Liver (tissue), 8 donors: ENCODE measurements at regions not wholly inside any gene's neighbourhood (a gene's known extent, or its start where the extent isn't known, plus 50 kb on each side); places are given as distances from the start of the nearest gene placed in this dataset.

ENCODE experiments used
- DNase-seq: peaks from one replicate; pipeline ENCODE4 v3.0.0-alpha.2; 2017; ENCODE audit warnings: low spot score
- H3K27ac ChIP-seq, 2 donors: one replicate each; pipeline ENCODE4 v1.7.0; 2013; ENCODE audit warnings: inconsistent platforms in 2 of 2, low read length in 2 of 2, control low read depth in 1 of 2, low read depth in 1 of 2, mild to moderate bottlenecking in 1 of 2
- H3K27me3 ChIP-seq, 4 donors: one replicate each; pipeline versions ENCODE4 v1.6.1 to v1.7.0; 2013; ENCODE audit warnings: low read length in 3 of 4, inconsistent platforms in 1 of 4, mild to moderate bottlenecking in 1 of 4, moderate library complexity in 1 of 4; ENCODE audit not compliant: control insufficient read depth in 4 of 4, insufficient read depth in 4 of 4
- H3K36me3 ChIP-seq, 4 donors: one replicate each; pipeline versions ENCODE4 v1.6.1 to v1.7.0; 2013; ENCODE audit warnings: low read length in 3 of 4, mild to moderate bottlenecking in 3 of 4, low read depth in 1 of 4, moderate library complexity in 1 of 4; ENCODE audit not compliant: control insufficient read depth in 4 of 4, insufficient read depth in 3 of 4
- H3K4me1 ChIP-seq, 4 donors: one replicate each; pipeline versions ENCODE4 v1.6.1 to v1.7.0; 2013; ENCODE audit warnings: low read length in 3 of 4, mild to moderate bottlenecking in 3 of 4, moderate library complexity in 1 of 4; ENCODE audit not compliant: control insufficient read depth in 4 of 4, insufficient read depth in 4 of 4
- H3K4me3 ChIP-seq, 3 donors: one replicate each; pipeline versions ENCODE4 v1.6.1 to v1.7.0; 2013; ENCODE audit warnings: low read length in 3 of 3, control low read depth in 1 of 3, low read depth in 1 of 3, mild to moderate bottlenecking in 1 of 3
- H3K9ac ChIP-seq, 2 donors: one replicate each; pipeline ENCODE4 v1.7.0; 2013; ENCODE audit warnings: low read length in 2 of 2, mild to moderate bottlenecking in 2 of 2, moderate library complexity in 2 of 2, control low read depth in 1 of 2, low read depth in 1 of 2
- H3K9me3 ChIP-seq, 4 donors: one replicate each; pipeline versions ENCODE4 v1.6.1 to v1.7.0; 2013; ENCODE audit warnings: low read length in 3 of 4; ENCODE audit not compliant: control insufficient read depth in 4 of 4
- CTCF ChIP-seq: fragments of 150-350 bp; IDR thresholded peaks from 2 replicates; pipeline ENCODE4 v1.5.1; 2017; ENCODE audit warnings: improper control_type of control experiment, low read depth, low read length; ENCODE audit not compliant: missing input control
- EGR1 ChIP-seq, 2 donors: IDR thresholded peaks; 2 replicates each; pipeline ENCODE4 v1.6.1; 2016 to 2018; ENCODE audit warnings: antibody characterized with exemption in 2 of 2, low read depth in 2 of 2
- GABPA ChIP-seq, 2 donors: IDR thresholded peaks in 1 of 2; conservative IDR thresholded peaks in 1 of 2; 2 replicates each; pipeline ENCODE4 v1.6.1; 2016; ENCODE audit warnings: antibody characterized with exemption in 2 of 2, mild to moderate bottlenecking in 1 of 2, moderate library complexity in 1 of 2
- HNF4A ChIP-seq, 2 donors: conservative IDR thresholded peaks; 2 replicates each; pipeline ENCODE4 v1.6.1; 2016; ENCODE audit warnings: antibody characterized with exemption in 2 of 2, mild to moderate bottlenecking in 2 of 2
- JUND ChIP-seq, 2 donors: IDR thresholded peaks; 2 replicates each; pipeline ENCODE4 v1.6.1; 2016; ENCODE audit warnings: antibody characterized with exemption in 2 of 2
- MAX ChIP-seq: IDR thresholded peaks from 2 replicates; pipeline ENCODE4 v1.6.1; 2016; ENCODE audit warnings: antibody characterized with exemption
- NR2F2 ChIP-seq: IDR thresholded peaks from 2 replicates; pipeline ENCODE4 v1.6.1; 2016; ENCODE audit warnings: antibody characterized with exemption
- RAD21 ChIP-seq, 2 donors: IDR thresholded peaks; 2 replicates each; pipeline ENCODE4 v1.6.1; 2016; ENCODE audit warnings: antibody characterized with exemption in 2 of 2, mild to moderate bottlenecking in 2 of 2
- REST ChIP-seq: IDR thresholded peaks from 2 replicates; pipeline ENCODE4 v1.6.1; 2016; ENCODE audit warnings: antibody characterized with exemption, mild to moderate bottlenecking
- RXRA ChIP-seq, 2 donors: IDR thresholded peaks; 2 replicates each; pipeline ENCODE4 v1.6.1; 2017 to 2018; ENCODE audit warnings: antibody characterized with exemption in 2 of 2, mild to moderate bottlenecking in 1 of 2
- SP1 ChIP-seq: IDR thresholded peaks from 2 replicates; pipeline ENCODE4 v1.6.1; 2018; ENCODE audit warnings: antibody characterized with exemption, mild to moderate bottlenecking
- TAF1 ChIP-seq: conservative IDR thresholded peaks from 2 replicates; pipeline ENCODE4 v1.6.1; 2016; ENCODE audit warnings: antibody characterized with exemption, mild to moderate bottlenecking
- YY1 ChIP-seq: IDR thresholded peaks from 2 replicates; pipeline ENCODE4 v1.6.1; 2016; ENCODE audit warnings: antibody characterized with exemption, mild to moderate bottlenecking
- ZBTB33 ChIP-seq: IDR thresholded peaks from 2 replicates; pipeline ENCODE4 v1.6.1; 2016; ENCODE audit warnings: antibody characterized with exemption
- WGBS: extraction: QIAGEN DNeasy Blood & Tissue Kit; methylation state at CpG from one replicate; pipeline ENCODE4 v1.1.7; 2013; 5-methylcytosine and 5-hydroxymethylcytosine counted together
- donor health status: healthy.
- donor health status: healthy.
- donor health status: healthy.
- donor health status: healthy.
- donor health status: healthy.

- Histone ChIP-seq H3K27ac (no peak overlapping the region), H3K4me1 (no peaks in the 10 kb centered on the region), H3K36me3 (no peaks in the 10 kb centered on the region), H3K9me3 (no peaks in the 10 kb centered on the region), H3K4me3 (no peak overlapping the region), H3K9ac (no peak overlapping the region), H3K27me3 (peaks cover 0 to 6% (median 1%) of the 10 kb centered on the region in 4 donors)
- no peak for DNase-seq
- WGBS = 50% methylated on average over 5 of the region's 5 CpGs
- TF ChIP-seq EGR1 (IDR thresholded peaks at IDR 0.05; ENCODE audit: low read depth in 2 of 2) (no peak), NR2F2 (no peak)
Measured at GRCh38 chr18:77716282-77716681, 466.6 kb downstream of the GALR1 start.

GRCh38 chr18:77733292-77733903 lies 483.8 kb downstream of the GALR1 start:
- DNase-seq = no peak
- 82% methylated on average over 19 of the region's 19 CpGs for WGBS
- no peak overlapping the region for H3K27ac ChIP-seq
- no peak overlapping the region for H3K4me3 ChIP-seq
- no peaks in the 10 kb centered on the region for H3K36me3 ChIP-seq
- H3K9me3 ChIP-seq = no peaks in the 10 kb centered on the region
- no peaks in the 10 kb centered on the region for H3K4me1 ChIP-seq
- TF ChIP-seq GABPA (IDR thresholded peaks at IDR 0.05 in 1 of 2, conservative IDR thresholded peaks at IDR 0.05 in 1 of 2) (no peak), JUND (IDR thresholded peaks at IDR 0.05) (no peak), CTCF (no peak), YY1 (no peak), HNF4A (conservative IDR thresholded peaks at IDR 0.05) (no peak)
- H3K9ac ChIP-seq = no peak overlapping the region
- H3K27me3 ChIP-seq = no peaks in the 10 kb centered on the region

GRCh38 chr18:77736842-77737241 lies 487.2 kb downstream of the GALR1 start:
- DNase-seq = no peak

More at GRCh38 chr18:77736842-77737241, 487.2 kb downstream of the GALR1 start:
- no peaks in the 10 kb centered on the region for H3K9me3 ChIP-seq
- 67% methylated on average over 4 of the region's 4 CpGs for WGBS
- TF ChIP-seq TAF1 (no peak), NR2F2 (no peak), EGR1 (IDR thresholded peaks at IDR 0.05; ENCODE audit: low read depth in 2 of 2) (no peak), YY1 (no peak), RAD21 (IDR thresholded peaks at IDR 0.05) (no peak), MAX (no peak), SP1 (no peak), REST (no peak), RXRA (IDR thresholded peaks at IDR 0.05) (no peak), GABPA (IDR thresholded peaks at IDR 0.05 in 1 of 2, conservative IDR thresholded peaks at IDR 0.05 in 1 of 2) (no peak), ZBTB33 (no peak)
- no peak overlapping the region for H3K27ac ChIP-seq
- H3K36me3 ChIP-seq = no peaks in the 10 kb centered on the region
- no peaks in the 10 kb centered on the region for H3K4me1 ChIP-seq
- no peak overlapping the region for H3K9ac ChIP-seq
- no peaks in the 10 kb centered on the region for H3K27me3 ChIP-seq
- no peak overlapping the region for H3K4me3 ChIP-seq
